ENCODE measurements at regions not wholly inside any gene's neighbourhood (a gene's known extent, or its start where the extent isn't known, plus 50 kb on each side); places are given as distances from the start of the nearest gene placed in this dataset.

DNA sequence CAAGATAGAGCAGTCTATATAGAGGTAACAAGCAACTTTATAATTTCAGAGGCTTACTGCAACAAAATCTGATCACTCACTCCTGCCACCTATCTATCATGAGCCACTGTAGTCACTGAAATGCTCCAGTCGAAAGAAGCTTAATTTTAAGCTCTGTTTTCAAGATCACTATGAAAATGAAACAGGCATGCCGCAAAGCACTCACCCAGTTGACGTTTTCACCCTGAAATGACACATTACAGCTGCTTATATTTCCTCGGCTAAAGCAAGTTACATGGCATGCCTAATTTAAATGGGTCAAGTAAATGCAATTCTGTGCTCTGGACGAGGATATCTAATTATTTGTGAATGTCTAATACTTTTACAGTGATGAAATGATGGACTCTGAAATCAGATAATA is 616.3 kb downstream of the FAM181B start:
- H3K4me3 ChIP-seq: no peak overlapping the region
- H3K27me3 ChIP-seq: no peaks in the 10 kb centered on the region
- no peaks in the 10 kb centered on the region for H3K36me3 ChIP-seq (replicated peaks in 1 of 2)
- intact Hi-C loops (cut with DNase I): no loop called here
- no peaks in the 10 kb centered on the region for H3K9me3 ChIP-seq (replicated peaks in 1 of 3)
- H3K27ac ChIP-seq: no peak overlapping the region
- WGBS, 4 donors: 62 to 77% (median 76%) methylated on average over 5 of the region's 5 CpGs
- DNase-seq: no peak
- TF ChIP-seq, protein P1, sequence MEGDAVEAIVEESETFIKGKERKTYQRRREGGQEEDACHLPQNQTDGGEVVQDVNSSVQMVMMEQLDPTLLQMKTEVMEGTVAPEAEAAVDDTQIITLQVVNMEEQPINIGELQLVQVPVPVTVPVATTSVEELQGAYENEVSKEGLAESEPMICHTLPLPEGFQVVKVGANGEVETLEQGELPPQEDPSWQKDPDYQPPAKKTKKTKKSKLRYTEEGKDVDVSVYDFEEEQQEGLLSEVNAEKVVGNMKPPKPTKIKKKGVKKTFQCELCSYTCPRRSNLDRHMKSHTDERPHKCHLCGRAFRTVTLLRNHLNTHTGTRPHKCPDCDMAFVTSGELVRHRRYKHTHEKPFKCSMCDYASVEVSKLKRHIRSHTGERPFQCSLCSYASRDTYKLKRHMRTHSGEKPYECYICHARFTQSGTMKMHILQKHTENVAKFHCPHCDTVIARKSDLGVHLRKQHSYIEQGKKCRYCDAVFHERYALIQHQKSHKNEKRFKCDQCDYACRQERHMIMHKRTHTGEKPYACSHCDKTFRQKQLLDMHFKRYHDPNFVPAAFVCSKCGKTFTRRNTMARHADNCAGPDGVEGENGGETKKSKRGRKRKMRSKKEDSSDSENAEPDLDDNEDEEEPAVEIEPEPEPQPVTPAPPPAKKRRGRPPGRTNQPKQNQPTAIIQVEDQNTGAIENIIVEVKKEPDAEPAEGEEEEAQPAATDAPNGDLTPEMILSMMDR (IDR thresholded peaks at IDR 0.05): no peak
- no peak for TF ChIP-seq POLR2A (IDR thresholded peaks at IDR 0.05)
- H3K4me1 ChIP-seq (replicated peaks in 1 of 2): no peaks in the 10 kb centered on the region

DNA sequence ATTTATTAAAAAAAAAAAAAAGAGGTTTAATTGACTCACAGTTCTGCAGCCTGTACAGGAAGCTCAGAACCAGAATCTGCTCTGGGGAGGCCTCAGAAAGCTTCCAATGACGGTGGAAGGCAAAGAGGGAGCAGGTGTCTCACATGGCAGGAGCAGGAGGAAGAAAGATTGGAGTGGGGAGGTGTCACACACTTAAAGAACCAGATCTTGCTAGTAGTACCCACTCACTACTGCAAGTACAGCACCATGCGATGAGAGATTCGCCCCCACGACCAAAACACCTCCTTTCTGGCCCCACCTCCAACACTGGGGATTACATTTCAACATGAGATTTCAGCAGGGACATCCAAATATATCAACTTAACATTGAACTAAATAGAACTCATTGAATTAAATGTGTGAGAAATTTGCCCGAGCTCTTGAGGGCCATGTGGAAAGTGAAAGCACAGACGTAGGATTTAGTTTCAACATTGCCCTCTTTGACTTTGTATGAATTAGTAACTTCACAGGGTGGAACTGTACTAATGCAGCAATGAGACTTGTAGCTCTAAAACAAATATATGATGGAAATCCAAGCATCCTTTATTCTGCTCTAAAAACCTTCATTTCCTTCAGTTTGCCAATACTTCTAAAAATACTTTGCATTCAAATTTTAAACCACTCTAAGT is 628.2 kb downstream of the FAM181B start:
- no peak for DNase-seq
- Histone ChIP-seq H3K27ac (no peak overlapping the region), H3K4me3 (no peak overlapping the region), H3K36me3 (replicated peaks in 1 of 2) (no peaks in the 10 kb centered on the region), H3K4me1 (replicated peaks in 1 of 2) (no peaks in the 10 kb centered on the region), H3K9me3 (replicated peaks in 1 of 3) (no peaks in the 10 kb centered on the region), H3K27me3 (no peaks in the 10 kb centered on the region)
- WGBS, 4 donors: 72 to 75% (median 73%) methylated on average over 6 of the region's 6 CpGs
- intact Hi-C loops (cut with DNase I): no loop called here
- TF ChIP-seq, protein P1 (IDR thresholded peaks at IDR 0.05): no peak

DNA sequence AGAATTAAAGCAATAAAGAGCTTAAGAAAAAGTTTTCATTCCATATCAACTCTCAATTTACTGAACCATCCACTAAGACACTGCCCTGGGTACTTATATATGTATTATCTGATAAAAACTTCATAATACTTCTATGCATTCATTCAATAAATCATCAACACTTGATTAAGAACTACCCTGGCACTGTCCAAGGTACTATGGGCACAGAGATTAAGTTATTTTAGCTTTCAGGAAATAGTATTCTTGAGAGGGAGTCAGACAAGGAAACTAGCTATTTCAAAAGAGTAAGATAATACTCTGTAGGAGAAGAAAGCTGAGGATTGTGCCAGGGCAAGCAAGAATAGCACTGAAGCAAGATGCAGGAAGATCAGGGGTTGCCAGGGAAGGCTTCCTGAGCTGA is 640.8 kb downstream of the FAM181B start:
- Histone ChIP-seq H3K9me3 (replicated peaks in 1 of 3) (no peaks in the 10 kb centered on the region), H3K4me1 (replicated peaks in 1 of 2) (no peaks in the 10 kb centered on the region), H3K36me3 (replicated peaks in 1 of 2) (no peaks in the 10 kb centered on the region), H3K27ac (no peak overlapping the region), H3K4me3 (no peak overlapping the region), H3K27me3 (no peaks in the 10 kb centered on the region)
- no peak for DNase-seq
- TF ChIP-seq, protein P1 (IDR thresholded peaks at IDR 0.05): no peak
- TF ChIP-seq POLR2A (IDR thresholded peaks at IDR 0.05): no peak
- intact Hi-C loops (cut with DNase I): no loop called here

GRCh38 chr11:82089426-82089825 is 644.2 kb downstream of the FAM181B start:
- Histone ChIP-seq H3K4me3 (no peak overlapping the region), H3K36me3 (replicated peaks in 1 of 2) (no peaks in the 10 kb centered on the region), H3K4me1 (replicated peaks in 1 of 2) (no peaks in the 10 kb centered on the region), H3K9me3 (replicated peaks in 1 of 3) (no peaks in the 10 kb centered on the region), H3K27me3 (no peaks in the 10 kb centered on the region), H3K27ac (no peak overlapping the region)
- no peak for DNase-seq
- intact Hi-C loops (cut with DNase I): no loop called here
- 83 to 93% (median 89%) methylated on average over 5 of the region's 5 CpGs for WGBS, 4 donors
- TF ChIP-seq POLR2A (IDR thresholded peaks at IDR 0.05): no peak
- TF ChIP-seq, protein P1 (IDR thresholded peaks at IDR 0.05): no peak

Measured in adrenal gland (tissue), 9 donors.